ENCODE measurements at regions not wholly inside any gene's neighbourhood (a gene's known extent, or its start where the extent isn't known, plus 50 kb on each side); places are given as distances from the start of the nearest gene placed in this dataset.

DNA sequence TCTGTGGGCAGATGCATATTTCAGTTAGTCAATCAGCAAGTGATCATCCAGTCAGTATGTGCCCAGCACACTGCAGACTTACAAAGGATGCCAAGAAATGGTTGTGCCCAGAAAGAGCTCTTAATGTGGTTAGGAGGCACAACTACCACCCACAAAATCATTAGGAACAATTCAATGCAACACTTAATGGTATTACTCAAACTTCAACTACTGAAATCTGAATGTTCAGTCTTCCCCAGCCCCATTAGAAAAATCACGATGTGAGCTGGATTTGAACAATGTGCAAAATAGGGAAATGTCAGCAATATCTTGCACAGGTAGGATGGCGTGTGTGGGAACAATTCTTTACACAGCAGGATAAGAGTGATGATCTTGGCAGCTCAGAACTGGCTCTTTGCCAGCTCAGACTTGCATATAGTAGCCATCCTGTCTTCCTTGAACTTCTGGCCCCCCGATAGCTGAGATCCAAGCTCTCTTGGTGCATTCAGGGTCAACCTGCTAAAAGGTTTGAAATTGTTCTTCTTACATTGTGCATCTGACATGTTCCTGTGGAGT lies 556.7 kb upstream of the HTR1E start:
- Histone ChIP-seq H3K9ac (ENCODE audit: low read length) (no peak overlapping the region), H3F3A (ENCODE audit: low read length, unreplicated experiment) (no peaks in the 10 kb centered on the region), H3K27me3 (ENCODE audit: low read length) (no peaks in the 10 kb centered on the region), H3K4me3 (ENCODE audit: low read length) (no peak overlapping the region), H2AFZ (ENCODE audit: low read length) (no peak overlapping the region), H3K9me3 (ENCODE audit: low read length) (no peaks in the 10 kb centered on the region), H4K20me1 (ENCODE audit: low read length) (no peaks in the 10 kb centered on the region), H3K27ac (ENCODE audit: low read length) (no peak overlapping the region), H3K9me2 (replicated peaks; ENCODE audit: low read length) (no peaks in the 10 kb centered on the region), H3K4me1 (ENCODE audit: insufficient read depth, low read length) (no peaks in the 10 kb centered on the region), H3K4me2 (ENCODE audit: low read length) (no peak overlapping the region), H3K36me3 (ENCODE audit: low read depth, low read length) (no peaks in the 10 kb centered on the region), H3K79me2 (ENCODE audit: low read length) (no peaks in the 10 kb centered on the region)
- ChIA-PET CTCF (no interaction called here), POLR2A (ENCODE audit: unreplicated experiment) (no interaction called here)
- BruUV-seq (replicated peaks): no TSS peak
- ATAC-seq (no peak), DNase-seq (no peak)
- TF ChIP-seq, protein P1, sequence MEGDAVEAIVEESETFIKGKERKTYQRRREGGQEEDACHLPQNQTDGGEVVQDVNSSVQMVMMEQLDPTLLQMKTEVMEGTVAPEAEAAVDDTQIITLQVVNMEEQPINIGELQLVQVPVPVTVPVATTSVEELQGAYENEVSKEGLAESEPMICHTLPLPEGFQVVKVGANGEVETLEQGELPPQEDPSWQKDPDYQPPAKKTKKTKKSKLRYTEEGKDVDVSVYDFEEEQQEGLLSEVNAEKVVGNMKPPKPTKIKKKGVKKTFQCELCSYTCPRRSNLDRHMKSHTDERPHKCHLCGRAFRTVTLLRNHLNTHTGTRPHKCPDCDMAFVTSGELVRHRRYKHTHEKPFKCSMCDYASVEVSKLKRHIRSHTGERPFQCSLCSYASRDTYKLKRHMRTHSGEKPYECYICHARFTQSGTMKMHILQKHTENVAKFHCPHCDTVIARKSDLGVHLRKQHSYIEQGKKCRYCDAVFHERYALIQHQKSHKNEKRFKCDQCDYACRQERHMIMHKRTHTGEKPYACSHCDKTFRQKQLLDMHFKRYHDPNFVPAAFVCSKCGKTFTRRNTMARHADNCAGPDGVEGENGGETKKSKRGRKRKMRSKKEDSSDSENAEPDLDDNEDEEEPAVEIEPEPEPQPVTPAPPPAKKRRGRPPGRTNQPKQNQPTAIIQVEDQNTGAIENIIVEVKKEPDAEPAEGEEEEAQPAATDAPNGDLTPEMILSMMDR (conservative IDR thresholded peaks at IDR 0.05; ENCODE audit: low read depth, low read length): no peak
- TF ChIP-seq EZH2 (IDR thresholded peaks at IDR 0.05; ENCODE audit: low read length, unreplicated experiment) (no peak), EZH2phosphoT487 (IDR thresholded peaks at IDR 0.05; ENCODE audit: borderline replicate concordance, low read length) (no peak)
- intact Hi-C loops (cut with micrococcal nuclease): no loop called here

DNA sequence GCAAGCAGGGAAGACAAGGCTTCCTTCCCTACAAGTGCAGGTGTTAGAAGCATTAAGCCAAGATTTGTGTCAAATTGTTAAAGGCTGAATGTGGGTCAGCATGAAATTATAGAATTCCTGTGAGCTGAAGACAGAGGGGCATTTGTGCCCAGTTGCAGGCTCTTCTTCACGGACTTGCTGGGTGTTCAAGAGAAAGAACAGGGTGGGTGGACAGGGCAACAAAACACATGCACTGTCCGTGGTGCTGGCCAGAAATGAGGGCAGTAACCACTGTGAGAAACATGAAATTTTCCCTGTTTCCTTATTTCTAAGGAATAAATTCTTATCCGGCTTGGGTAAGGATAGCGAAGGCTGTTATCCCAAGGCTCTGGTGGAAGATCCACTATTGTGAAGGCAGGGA lies 579.5 kb upstream of the HTR1E start:
- H3K4me1 ChIP-seq (ENCODE audit: insufficient read depth, low read length): no peaks in the 10 kb centered on the region
- H2AFZ ChIP-seq (ENCODE audit: low read length): no peak overlapping the region
- H3K9me2 ChIP-seq (replicated peaks; ENCODE audit: low read length): no peaks in the 10 kb centered on the region
- no peaks in the 10 kb centered on the region for H4K20me1 ChIP-seq (ENCODE audit: low read length)
- no peak overlapping the region for H3K4me2 ChIP-seq (ENCODE audit: low read length)
- no TSS peak for BruUV-seq (replicated peaks)
- H3K79me2 ChIP-seq (ENCODE audit: low read length): no peaks in the 10 kb centered on the region
- CTCF ChIA-PET: no interaction called here
- H3K4me3 ChIP-seq (ENCODE audit: low read length): no peak overlapping the region
- no peaks in the 10 kb centered on the region for H3K36me3 ChIP-seq (ENCODE audit: low read depth, low read length)
- no peaks in the 10 kb centered on the region for H3K9me3 ChIP-seq (ENCODE audit: low read length)
- TF ChIP-seq EZH2 (IDR thresholded peaks at IDR 0.05; ENCODE audit: low read length, unreplicated experiment): no peak
- TF ChIP-seq, protein P1 (conservative IDR thresholded peaks at IDR 0.05; ENCODE audit: low read depth, low read length): no peak
- TF ChIP-seq EZH2phosphoT487 (IDR thresholded peaks at IDR 0.05; ENCODE audit: borderline replicate concordance, low read length): no peak
- H3K27ac ChIP-seq (ENCODE audit: low read length): no peak overlapping the region
- H3K27me3 ChIP-seq (ENCODE audit: low read length): no peaks in the 10 kb centered on the region
- no peaks in the 10 kb centered on the region for H3F3A ChIP-seq (ENCODE audit: low read length, unreplicated experiment)
- intact Hi-C loops (cut with micrococcal nuclease): no loop called here
- no peak for DNase-seq
- H3K9ac ChIP-seq (ENCODE audit: low read length): no peak overlapping the region
- POLR2A ChIA-PET (ENCODE audit: unreplicated experiment): no interaction called here
- ATAC-seq: no peak

DNA sequence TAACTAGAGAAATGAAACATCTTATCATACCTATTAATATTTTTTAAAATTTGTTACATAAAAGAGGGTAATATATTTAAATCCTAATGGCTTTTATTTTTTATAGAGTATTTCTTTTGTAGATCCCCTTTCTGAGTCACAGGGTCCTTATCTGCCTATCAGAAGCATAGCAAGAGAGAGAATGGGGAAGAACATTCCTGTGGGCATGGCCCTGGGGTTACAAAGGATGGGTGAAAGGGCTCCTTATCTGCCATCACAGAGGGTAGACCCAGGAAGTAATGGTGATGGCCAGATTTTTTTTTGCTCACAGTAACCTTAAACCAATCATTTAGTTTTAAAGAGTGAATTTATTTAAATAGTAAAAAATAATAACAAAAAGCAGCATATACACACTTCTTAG lies 582.1 kb upstream of the HTR1E start:
- Histone ChIP-seq H3K9me3 (ENCODE audit: low read length) (no peaks in the 10 kb centered on the region), H3K4me2 (ENCODE audit: low read length) (no peak overlapping the region), H3K27ac (ENCODE audit: low read length) (no peak overlapping the region), H3K9ac (ENCODE audit: low read length) (no peak overlapping the region), H3F3A (ENCODE audit: low read length, unreplicated experiment) (no peaks in the 10 kb centered on the region), H2AFZ (ENCODE audit: low read length) (no peak overlapping the region), H3K9me2 (replicated peaks; ENCODE audit: low read length) (no peaks in the 10 kb centered on the region), H3K79me2 (ENCODE audit: low read length) (no peaks in the 10 kb centered on the region), H3K4me1 (ENCODE audit: insufficient read depth, low read length) (no peaks in the 10 kb centered on the region), H3K27me3 (ENCODE audit: low read length) (no peaks in the 10 kb centered on the region), H3K4me3 (ENCODE audit: low read length) (no peak overlapping the region), H3K36me3 (ENCODE audit: low read depth, low read length) (no peaks in the 10 kb centered on the region), H4K20me1 (ENCODE audit: low read length) (no peaks in the 10 kb centered on the region)
- DNase-seq (no peak), ATAC-seq (no peak)
- BruUV-seq (replicated peaks): no TSS peak
- intact Hi-C loops (cut with micrococcal nuclease): no loop called here
- CTCF ChIA-PET: no interaction called here
- POLR2A ChIA-PET (ENCODE audit: unreplicated experiment): no interaction called here
- no peak for TF ChIP-seq EZH2 (IDR thresholded peaks at IDR 0.05; ENCODE audit: low read length, unreplicated experiment)
- TF ChIP-seq EZH2phosphoT487 (IDR thresholded peaks at IDR 0.05; ENCODE audit: borderline replicate concordance, low read length): no peak
- TF ChIP-seq, protein P1 (conservative IDR thresholded peaks at IDR 0.05; ENCODE audit: low read depth, low read length): no peak

All from PC-3 (cell line).